ENCODE measurements at regions not wholly inside any gene's neighbourhood (a gene's known extent, or its start where the extent isn't known, plus 50 kb on each side); places are given as distances from the start of the nearest gene placed in this dataset.

DNA sequence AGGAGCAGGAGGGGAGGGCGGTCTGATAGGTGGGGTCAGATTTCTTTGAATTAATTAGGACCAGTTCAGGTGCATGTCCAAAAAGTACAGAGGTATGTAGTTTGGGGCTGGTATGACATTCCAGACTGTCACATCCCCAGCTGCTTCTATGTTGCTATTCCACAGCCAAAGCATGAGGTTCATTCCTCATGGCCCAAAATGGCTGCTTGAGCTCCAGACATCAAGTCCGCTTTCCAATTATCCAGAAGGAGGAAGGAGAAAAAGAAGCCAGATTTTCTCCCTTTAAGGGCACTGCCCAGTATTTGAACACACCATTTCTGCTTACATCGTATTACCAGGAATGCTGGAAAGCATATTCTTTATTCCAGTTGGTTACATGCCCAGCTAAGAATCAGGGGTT, 58.0 kb upstream of the CD82 start:
- whole genome bisulfite sequencing, result 88% methylated on average over 3 of the region's 3 CpGs
- Histone ChIP-seq H3K4me1 (no peaks in the 10 kb centered on the region), H3K27me3 (peaks cover 16% of the 10 kb centered on the region), H3K36me3 (no peaks in the 10 kb centered on the region), H3K9me3 (no peaks in the 10 kb centered on the region), H3K27ac (no peak overlapping the region), H3K4me3 (no peak overlapping the region)
- no peak for DNase-seq (ENCODE audit: low spot score in 2 of 2)
- no peak for TF ChIP-seq POLR2AphosphoS5 (IDR thresholded peaks at IDR 0.05)
- TF ChIP-seq, protein P1, sequence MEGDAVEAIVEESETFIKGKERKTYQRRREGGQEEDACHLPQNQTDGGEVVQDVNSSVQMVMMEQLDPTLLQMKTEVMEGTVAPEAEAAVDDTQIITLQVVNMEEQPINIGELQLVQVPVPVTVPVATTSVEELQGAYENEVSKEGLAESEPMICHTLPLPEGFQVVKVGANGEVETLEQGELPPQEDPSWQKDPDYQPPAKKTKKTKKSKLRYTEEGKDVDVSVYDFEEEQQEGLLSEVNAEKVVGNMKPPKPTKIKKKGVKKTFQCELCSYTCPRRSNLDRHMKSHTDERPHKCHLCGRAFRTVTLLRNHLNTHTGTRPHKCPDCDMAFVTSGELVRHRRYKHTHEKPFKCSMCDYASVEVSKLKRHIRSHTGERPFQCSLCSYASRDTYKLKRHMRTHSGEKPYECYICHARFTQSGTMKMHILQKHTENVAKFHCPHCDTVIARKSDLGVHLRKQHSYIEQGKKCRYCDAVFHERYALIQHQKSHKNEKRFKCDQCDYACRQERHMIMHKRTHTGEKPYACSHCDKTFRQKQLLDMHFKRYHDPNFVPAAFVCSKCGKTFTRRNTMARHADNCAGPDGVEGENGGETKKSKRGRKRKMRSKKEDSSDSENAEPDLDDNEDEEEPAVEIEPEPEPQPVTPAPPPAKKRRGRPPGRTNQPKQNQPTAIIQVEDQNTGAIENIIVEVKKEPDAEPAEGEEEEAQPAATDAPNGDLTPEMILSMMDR (IDR thresholded peaks at IDR 0.05), result no peak
- TF ChIP-seq EP300 (IDR thresholded peaks at IDR 0.05), result no peak
- no peak for TF ChIP-seq POLR2A (IDR thresholded peaks at IDR 0.05)

DNA sequence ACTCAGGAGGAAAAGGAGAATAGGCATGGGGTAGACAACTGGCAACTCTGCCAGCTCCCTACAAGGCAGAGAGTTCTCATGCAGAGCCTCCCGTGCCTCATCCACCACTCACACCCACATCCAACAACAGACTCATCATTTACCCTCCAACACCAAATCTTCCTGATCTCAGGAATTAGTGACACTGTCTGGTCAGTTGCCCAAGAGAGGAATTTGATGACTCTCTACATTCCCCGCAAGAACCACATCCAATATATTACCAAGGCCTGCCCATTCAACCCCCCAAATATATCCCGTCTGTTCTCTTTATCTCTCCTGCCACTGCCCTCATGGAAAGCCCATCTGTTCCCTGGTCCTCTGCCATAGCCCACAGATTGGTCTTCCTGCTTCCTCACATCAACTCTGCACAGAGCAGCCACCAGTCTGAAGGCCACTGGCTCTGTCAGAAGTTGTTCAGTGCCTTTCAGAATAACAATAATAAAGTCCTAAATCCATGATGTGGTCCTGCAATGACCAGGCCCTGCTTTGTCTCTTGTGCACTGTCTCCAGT, 57.5 kb upstream of the CD82 start:
- Histone ChIP-seq H3K27me3 (peaks cover 15% of the 10 kb centered on the region), H3K36me3 (no peaks in the 10 kb centered on the region), H3K9me3 (no peaks in the 10 kb centered on the region), H3K4me1 (no peaks in the 10 kb centered on the region), H3K4me3 (no peak overlapping the region), H3K27ac (no peak overlapping the region)
- DNase-seq (ENCODE audit: low spot score in 2 of 2), result no peak
- TF ChIP-seq POLR2AphosphoS5 (IDR thresholded peaks at IDR 0.05) (no peak), EP300 (IDR thresholded peaks at IDR 0.05) (no peak), POLR2A (IDR thresholded peaks at IDR 0.05) (no peak)
- TF ChIP-seq, protein P1 (IDR thresholded peaks at IDR 0.05), result no peak
- 84% methylated on average over 3 of the region's 3 CpGs for WGBS

DNA sequence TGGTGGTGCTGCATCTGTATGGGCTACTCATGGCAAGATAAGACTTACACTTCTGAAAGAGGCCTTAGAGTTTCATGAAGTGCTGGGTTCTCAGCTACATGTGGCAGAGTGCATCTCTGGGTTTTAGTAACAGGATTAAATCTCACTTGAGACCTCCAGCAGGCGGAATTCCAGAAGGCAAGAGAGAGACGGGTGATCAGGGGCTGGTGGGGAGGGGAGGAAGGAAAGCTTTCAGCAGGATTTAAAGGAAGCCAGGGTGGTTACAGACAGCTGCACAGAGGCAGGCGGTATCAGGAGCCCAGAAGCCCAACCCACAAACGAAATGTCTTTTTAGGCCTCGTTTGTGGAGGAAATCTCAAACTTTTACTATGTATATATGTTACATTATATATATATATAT, 56.2 kb upstream of the CD82 start:
- peaks cover 7% of the 10 kb centered on the region for H3K27me3 ChIP-seq
- H3K27ac ChIP-seq, result no peak overlapping the region
- WGBS, result 62% methylated on average over 5 of the region's 5 CpGs
- H3K4me1 ChIP-seq, result no peaks in the 10 kb centered on the region
- no peaks in the 10 kb centered on the region for H3K36me3 ChIP-seq
- no peak overlapping the region for H3K4me3 ChIP-seq
- DNase-seq (ENCODE audit: low spot score in 2 of 2), result no peak
- TF ChIP-seq EP300 (IDR thresholded peaks at IDR 0.05) (no peak), POLR2A (IDR thresholded peaks at IDR 0.05) (no peak), POLR2AphosphoS5 (IDR thresholded peaks at IDR 0.05) (no peak)
- TF ChIP-seq, protein P1 (IDR thresholded peaks at IDR 0.05), result no peak
- H3K9me3 ChIP-seq, result no peaks in the 10 kb centered on the region

DNA sequence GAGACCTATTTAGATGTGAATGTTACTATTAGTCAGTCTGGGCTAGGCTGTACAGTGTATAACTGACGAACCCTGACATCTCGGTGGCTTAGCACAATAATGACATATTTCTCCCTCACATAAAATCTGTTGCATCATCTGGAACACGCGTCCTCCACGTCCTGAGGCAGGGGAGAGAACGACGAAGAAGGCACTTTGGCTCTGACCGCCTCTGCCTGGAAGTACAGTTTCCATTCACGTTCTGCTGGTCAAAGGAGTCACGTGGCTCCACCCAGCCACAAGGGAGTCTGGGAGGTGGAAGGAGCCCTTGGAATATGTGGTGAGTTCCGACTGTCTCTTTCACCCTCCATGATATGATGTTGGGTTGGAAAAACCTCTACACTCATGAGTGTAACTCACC, 55.1 kb upstream of the CD82 start:
- no peaks in the 10 kb centered on the region for H3K4me1 ChIP-seq
- peaks cover 7% of the 10 kb centered on the region for H3K27me3 ChIP-seq
- TF ChIP-seq POLR2A (IDR thresholded peaks at IDR 0.05), result no peak
- TF ChIP-seq, protein P1 (IDR thresholded peaks at IDR 0.05), result no peak
- TF ChIP-seq POLR2AphosphoS5 (IDR thresholded peaks at IDR 0.05), result no peak
- TF ChIP-seq EP300 (IDR thresholded peaks at IDR 0.05), result no peak
- no peak for DNase-seq (ENCODE audit: low spot score in 2 of 2)
- no peaks in the 10 kb centered on the region for H3K9me3 ChIP-seq
- H3K36me3 ChIP-seq, result no peaks in the 10 kb centered on the region
- H3K27ac ChIP-seq, result no peak overlapping the region
- no peak overlapping the region for H3K4me3 ChIP-seq
- WGBS, result 71% methylated on average over 11 of the region's 11 CpGs

DNA sequence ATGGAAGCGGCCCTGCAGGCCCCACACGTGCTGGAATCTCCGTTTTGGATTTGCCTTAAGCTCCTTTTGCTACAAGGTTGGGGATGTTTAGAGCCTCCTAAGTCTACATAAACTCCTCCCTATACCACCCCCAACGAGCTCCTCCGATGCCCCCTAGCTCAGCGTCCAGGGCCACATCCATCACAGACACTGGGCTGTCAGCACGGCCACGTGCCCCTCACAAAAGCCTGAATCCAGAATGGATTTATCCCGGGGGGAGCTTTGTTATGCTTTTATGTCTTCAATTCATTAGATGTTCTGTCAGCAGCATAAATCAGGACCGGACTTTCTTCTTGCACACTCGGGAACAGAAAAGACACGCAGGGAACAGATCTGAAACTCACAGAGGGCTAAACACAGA, 52.6 kb upstream of the CD82 start:
- no peak overlapping the region for H3K4me3 ChIP-seq
- no peaks in the 10 kb centered on the region for H3K9me3 ChIP-seq
- 36% methylated on average over 12 of the region's 12 CpGs for WGBS
- no peak for DNase-seq (ENCODE audit: low spot score in 2 of 2)
- H3K36me3 ChIP-seq, result no peaks in the 10 kb centered on the region
- H3K4me1 ChIP-seq, result no peaks in the 10 kb centered on the region
- TF ChIP-seq EP300 (IDR thresholded peaks at IDR 0.05), result no peak
- TF ChIP-seq POLR2A (IDR thresholded peaks at IDR 0.05), result no peak
- no peak for TF ChIP-seq POLR2AphosphoS5 (IDR thresholded peaks at IDR 0.05)
- TF ChIP-seq, protein P1 (IDR thresholded peaks at IDR 0.05), result no peak
- no peak overlapping the region for H3K27ac ChIP-seq
- peaks cover 7% of the 10 kb centered on the region for H3K27me3 ChIP-seq

All from suprapubic skin (tissue), 4 donors.